NCI-H2196 (cell line): ENCODE measurements at regions not wholly inside any gene's neighbourhood (a gene's known extent, or its start where the extent isn't known, plus 50 kb on each side); places are given as distances from the start of the nearest gene placed in this dataset.
"Not testable (repeated sequence)": the region's sequence is repeated elsewhere in the genome, so short reads cannot be mapped to it uniquely, and the experiment has no call there.

Experiments used
- DNase-seq: peaks from one replicate; lab custom pipeline; 2025; ENCODE audit not compliant: unreplicated experiment; lab: John Stamatoyannopoulos, UW

- DNase-seq, result no peak
Measured at GRCh38 chr2:234375176-234375880, 121.6 kb downstream of the ARL4C start.

GRCh38 chr2:234374736-234375135, 122.1 kb downstream of the ARL4C start:
- no peak for DNase-seq

GRCh38 chr2:234374150-234374508, 122.8 kb downstream of the ARL4C start:
- DNase-seq, result no peak

GRCh38 chr2:234373481-234374149, 123.3 kb downstream of the ARL4C start:
- no peak for DNase-seq

GRCh38 chr2:234373060-234373459, 123.8 kb downstream of the ARL4C start:
- DNase-seq, result no peak

GRCh38 chr2:234372506-234372905, 124.4 kb downstream of the ARL4C start:
- DNase-seq, result no peak

- no peak for DNase-seq
Measured at GRCh38 chr2:234368861-234369261, 128.0 kb downstream of the ARL4C start.

GRCh38 chr2:234366891-234367290, 130.0 kb downstream of the ARL4C start:
- DNase-seq, result no peak

- DNase-seq, result no peak
Measured at GRCh38 chr2:234364661-234365060, 132.2 kb downstream of the ARL4C start.

GRCh38 chr2:234363647-234364294, 133.1 kb downstream of the ARL4C start:
- DNase-seq, result no peak

- peak; percentile 46 for DNase-seq
Measured at GRCh38 chr2:234363011-234363487, 133.8 kb downstream of the ARL4C start.

- not testable (repeated sequence) for DNase-seq
Measured at GRCh38 chr2:234360313-234360975, 136.4 kb downstream of the ARL4C start.

GRCh38 chr2:234357666-234358065, 139.2 kb downstream of the ARL4C start:
- no peak for DNase-seq

- no peak for DNase-seq
Measured at GRCh38 chr2:234355808-234356365, 141.0 kb downstream of the ARL4C start.

- no peak for DNase-seq
Measured at GRCh38 chr2:234355021-234355720, 141.7 kb downstream of the ARL4C start.

- no peak for DNase-seq
Measured at GRCh38 chr2:234352270-234352669, 144.6 kb downstream of the ARL4C start.

GRCh38 chr2:234351866-234352265, 145.0 kb downstream of the ARL4C start:
- DNase-seq, result not testable (repeated sequence)

- DNase-seq, result no peak
Measured at GRCh38 chr2:234348081-234348480, 148.8 kb downstream of the ARL4C start.

- DNase-seq, result no peak
Measured at GRCh38 chr2:234345921-234346320, 151.0 kb downstream of the ARL4C start.

GRCh38 chr2:234344012-234344411, 152.9 kb downstream of the ARL4C start:
- DNase-seq, result no peak

- no peak for DNase-seq
Measured at GRCh38 chr2:234343372-234343771, 153.5 kb downstream of the ARL4C start.
